AG09319 (cell line): ENCODE measurements at regions not wholly inside any gene's neighbourhood (a gene's known extent, or its start where the extent isn't known, plus 50 kb on each side); places are given as distances from the start of the nearest gene placed in this dataset.

Experiments used
- DNase-seq: peaks from one replicate; pipeline ENCODE4 v3.0.0-alpha.2; 2010; ENCODE audit warnings: low read depth; ENCODE audit errors: extremely low read depth
- CTCF ChIP-seq: IDR thresholded peaks from 2 replicates; pipeline ENCODE4 v1.5.1; 2011; ENCODE audit warnings: low read depth, mild to moderate bottlenecking, inconsistent platforms, low read length, moderate library complexity

- no peak for DNase-seq
- no peak; the same call in 1 of the 2 replicates for TF ChIP-seq CTCF
Observed at GRCh38 chr4:103482893-103483292, 236.9 kb downstream of the TACR3 start.

GRCh38 chr4:103482471-103482870 lies 237.3 kb downstream of the TACR3 start:
- no peak for TF ChIP-seq CTCF
- DNase-seq: peak; percentile 43

DNA sequence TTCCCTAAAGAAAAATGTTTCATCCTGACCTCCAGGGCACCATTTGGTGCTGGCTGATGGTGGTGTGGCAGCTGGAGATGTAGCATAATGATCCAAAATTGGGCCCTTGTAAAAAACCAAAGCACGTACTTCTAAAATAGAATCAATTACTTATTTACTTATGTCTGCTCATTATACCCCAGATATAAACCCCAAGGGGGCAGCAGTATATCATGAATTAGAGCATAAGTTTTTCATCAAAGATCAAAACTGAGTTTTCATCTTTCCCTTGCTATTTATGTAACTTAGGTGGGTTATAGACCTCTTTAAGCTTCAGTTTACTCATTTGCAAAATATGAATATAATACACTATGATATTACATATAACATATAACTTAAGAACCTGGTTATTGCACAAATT lies 241.1 kb downstream of the TACR3 start:
- DNase-seq: no peak
- peak; percentile 27 for TF ChIP-seq CTCF

DNA sequence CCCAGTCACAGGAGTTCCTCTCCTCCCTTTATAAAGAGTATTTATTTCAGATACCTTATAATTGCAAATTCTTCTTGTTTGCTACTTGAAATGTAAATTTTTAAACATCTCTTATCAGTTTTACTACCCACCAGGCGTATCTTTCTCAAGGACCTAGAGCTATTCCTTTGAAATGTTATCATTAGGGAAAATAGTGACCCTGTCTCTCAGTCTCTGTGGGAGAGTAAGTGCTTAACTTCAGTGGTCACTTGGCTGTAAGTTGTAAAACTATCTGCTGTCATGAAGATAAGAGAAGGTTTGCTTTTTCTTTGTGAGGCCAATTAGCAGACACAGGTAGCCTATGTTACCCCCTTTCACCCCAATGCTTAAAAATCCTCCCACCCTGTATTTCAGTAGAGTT lies 241.6 kb downstream of the TACR3 start:
- DNase-seq: no peak
- TF ChIP-seq CTCF: no peak

- no peak for TF ChIP-seq CTCF
- DNase-seq: no peak
Observed at GRCh38 chr4:103457566-103457965, 259.4 kb upstream of the CENPE start.

DNA sequence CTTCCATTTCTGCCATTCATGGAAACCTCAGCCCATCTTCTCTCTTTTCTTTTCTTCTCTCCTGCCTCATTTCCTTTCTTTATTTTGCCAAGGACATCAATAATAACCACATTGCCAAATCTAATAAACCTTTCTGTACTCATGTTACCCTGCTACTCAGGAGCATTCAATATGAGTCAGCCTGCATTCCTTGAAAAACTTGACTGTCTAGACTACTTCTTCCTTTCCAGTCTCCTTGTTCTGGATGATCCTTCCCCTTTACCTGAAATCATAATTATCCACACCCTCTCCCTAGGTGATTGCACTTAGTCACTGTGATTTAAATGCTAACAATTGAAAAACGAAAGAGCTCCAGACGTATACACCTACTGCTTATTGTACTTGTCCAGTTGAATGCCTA lies 253.2 kb upstream of the CENPE start:
- no peak for TF ChIP-seq CTCF
- no peak for DNase-seq

DNA sequence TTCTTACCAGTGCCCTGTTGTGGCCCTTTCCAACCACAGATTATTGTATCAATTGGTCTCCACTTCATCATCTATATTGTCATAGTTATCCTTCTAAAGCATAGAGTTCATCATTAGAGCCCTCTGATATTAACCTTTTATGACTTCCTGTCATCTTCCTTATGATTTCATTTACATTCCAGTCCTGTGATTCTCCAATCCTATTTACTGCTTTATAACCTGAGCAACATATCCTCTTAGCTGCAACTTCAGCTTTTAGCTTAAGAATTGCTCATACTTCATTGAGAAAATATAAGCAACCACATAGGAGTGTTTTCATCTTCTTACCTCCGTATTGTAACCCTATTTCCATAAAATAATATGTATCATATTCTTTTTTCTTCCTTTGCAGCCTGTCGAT lies 252.6 kb upstream of the CENPE start:
- TF ChIP-seq CTCF: no peak
- no peak for DNase-seq
